ENCODE measurements at regions not wholly inside any gene's neighbourhood (a gene's known extent, or its start where the extent isn't known, plus 50 kb on each side); places are given as distances from the start of the nearest gene placed in this dataset.

- DNase-seq (ENCODE audit: low read depth), result no peak
Measured at GRCh38 chr1:30322859-30323257, 400.5 kb downstream of the MATN1 start.

- DNase-seq (ENCODE audit: low read depth), result no peak
Measured at GRCh38 chr1:30321996-30322858, 401.2 kb downstream of the MATN1 start.

- no peak for DNase-seq (ENCODE audit: low read depth)
Measured at GRCh38 chr1:30321246-30321910, 402.0 kb downstream of the MATN1 start.

- no peak for DNase-seq (ENCODE audit: low read depth)
Measured at GRCh38 chr1:30320581-30320890, 402.8 kb downstream of the MATN1 start.

GRCh38 chr1:30319765-30320580 lies 403.4 kb downstream of the MATN1 start:
- no peak for DNase-seq (ENCODE audit: low read depth)

GRCh38 chr1:30318864-30319718 lies 404.3 kb downstream of the MATN1 start:
- no peak for DNase-seq (ENCODE audit: low read depth)

- no peak for DNase-seq (ENCODE audit: low read depth)
Measured at GRCh38 chr1:30318413-30318812, 405.0 kb downstream of the MATN1 start.

- DNase-seq (ENCODE audit: low read depth), result no peak
Measured at GRCh38 chr1:30317921-30318320, 405.5 kb downstream of the MATN1 start.

GRCh38 chr1:30316056-30316455 lies 407.3 kb downstream of the MATN1 start:
- no peak for DNase-seq (ENCODE audit: low read depth)

- no peak for DNase-seq (ENCODE audit: low read depth)
Measured at GRCh38 chr1:30315185-30315960, 408.0 kb downstream of the MATN1 start.

GRCh38 chr1:30314591-30314990 lies 408.8 kb downstream of the MATN1 start:
- no peak for DNase-seq (ENCODE audit: low read depth)

GRCh38 chr1:30313584-30313983 lies 409.8 kb downstream of the MATN1 start:
- DNase-seq (ENCODE audit: low read depth), result no peak

GRCh38 chr1:30313176-30313575 lies 410.2 kb downstream of the MATN1 start:
- DNase-seq (ENCODE audit: low read depth), result no peak

GRCh38 chr1:30312226-30312625 lies 411.2 kb downstream of the MATN1 start:
- DNase-seq (ENCODE audit: low read depth), result no peak

- no peak for DNase-seq (ENCODE audit: low read depth)
Measured at GRCh38 chr1:30311749-30312148, 411.6 kb downstream of the MATN1 start.

- DNase-seq (ENCODE audit: low read depth), result no peak
Measured at GRCh38 chr1:30310966-30311742, 412.2 kb downstream of the MATN1 start.

- no peak for DNase-seq (ENCODE audit: low read depth)
Measured at GRCh38 chr1:30307182-30307581, 416.2 kb downstream of the MATN1 start.

- no peak for DNase-seq (ENCODE audit: low read depth)
Measured at GRCh38 chr1:30305519-30305918, 417.9 kb downstream of the MATN1 start.

GRCh38 chr1:30305061-30305460 lies 418.3 kb downstream of the MATN1 start:
- DNase-seq (ENCODE audit: low read depth), result no peak

GRCh38 chr1:30304080-30304479 lies 419.3 kb downstream of the MATN1 start:
- no peak for DNase-seq (ENCODE audit: low read depth)
